Ectodermal cell (in vitro differentiated cells): ENCODE measurements at regions not wholly inside any gene's neighbourhood (a gene's known extent, or its start where the extent isn't known, plus 50 kb on each side); places are given as distances from the start of the nearest gene placed in this dataset.
"Not testable (repeated sequence)": the region's sequence is repeated elsewhere in the genome, so short reads cannot be mapped to it uniquely, and the experiment has no call there.

Experiments used
- H3K27ac ChIP-seq: 2 replicates; pipeline ENCODE4 v1.7.0; 2013; ENCODE audit warnings: mild to moderate bottlenecking, low read depth, low read length; ENCODE audit not compliant: insufficient read depth, poor library complexity, severe bottlenecking
- H3K27me3 ChIP-seq: 2 replicates; pipeline ENCODE4 v1.7.0; 2013; ENCODE audit warnings: mild to moderate bottlenecking, low read length; ENCODE audit not compliant: insufficient read depth, control insufficient read depth, poor library complexity, severe bottlenecking
- H3K36me3 ChIP-seq: one replicate; pipeline ENCODE4 v1.7.0; 2013; ENCODE audit warnings: low read length; ENCODE audit not compliant: control insufficient read depth, insufficient read depth
- H3K4me1 ChIP-seq: one replicate; pipeline ENCODE4 v1.7.0; 2013; ENCODE audit warnings: low read length; ENCODE audit not compliant: control insufficient read depth, insufficient read depth
- H3K4me3 ChIP-seq: 2 replicates; pipeline ENCODE4 v1.7.0; 2013; ENCODE audit warnings: low read depth, low read length, control low read depth; ENCODE audit not compliant: insufficient read depth
- H3K9me3 ChIP-seq: 2 replicates; pipeline ENCODE4 v1.7.0; 2013; ENCODE audit warnings: mild to moderate bottlenecking, low read length, moderate library complexity; ENCODE audit not compliant: control insufficient read depth
- WGBS, 2 experiments: methylation state at CpG; one replicate each; pipeline ENCODE4 v1.1.7; 2013; ENCODE audit warnings: missing lambda C conversion rate in 2 of 2; 5-methylcytosine and 5-hydroxymethylcytosine counted together

GRCh38 chr15:59792359-59792758 is 103.2 kb upstream of the BNIP2 start:
- WGBS, 2 experiments, result 91 to 93% methylated on average over 13 of the region's 13 CpGs
- Histone ChIP-seq H3K4me1 (peaks cover 7% of the 10 kb centered on the region), H3K9me3 (no peaks in the 10 kb centered on the region), H3K27me3 (no peaks in the 10 kb centered on the region), H3K36me3 (no peaks in the 10 kb centered on the region), H3K4me3 (no peak overlapping the region), H3K27ac (no peak overlapping the region)

- no peaks in the 10 kb centered on the region for H3K9me3 ChIP-seq
- H3K4me3 ChIP-seq, result no peak overlapping the region
- peaks cover 7% of the 10 kb centered on the region for H3K4me1 ChIP-seq
- no peaks in the 10 kb centered on the region for H3K27me3 ChIP-seq
- H3K36me3 ChIP-seq, result no peaks in the 10 kb centered on the region
- no peak overlapping the region for H3K27ac ChIP-seq
- 87 to 94% methylated on average over 3 of the region's 3 CpGs for WGBS, 2 experiments
These were observed 102.6 kb upstream of the BNIP2 start for GRCh38 chr15:59791755-59792154.

- WGBS, 2 experiments, result 85 to 90% methylated on average over 5 of the region's 5 CpGs
- H3K4me1 ChIP-seq, result peaks cover 7% of the 10 kb centered on the region
These were observed 102.0 kb upstream of the BNIP2 start for GRCh38 chr15:59791079-59791478.

GRCh38 chr15:59786466-59786865 is 97.3 kb upstream of the BNIP2 start:
- H3K4me1 ChIP-seq, H3K4me3 ChIP-seq, H3K27ac ChIP-seq, H3K36me3 ChIP-seq, H3K9me3 ChIP-seq, H3K27me3 ChIP-seq: not testable (repeated sequence)
- WGBS, 2 experiments, result 90 to 95% methylated on average over 3 of the region's 3 CpGs

More at GRCh38 chr15:59791079-59791478, 102.0 kb upstream of the BNIP2 start:
- H3K27ac ChIP-seq, result no peak overlapping the region
- no peaks in the 10 kb centered on the region for H3K36me3 ChIP-seq
- no peak overlapping the region for H3K4me3 ChIP-seq
- H3K9me3 ChIP-seq, result no peaks in the 10 kb centered on the region
- H3K27me3 ChIP-seq, result no peaks in the 10 kb centered on the region

GRCh38 chr15:59785981-59786380 is 96.9 kb upstream of the BNIP2 start:
- not testable (repeated sequence) for H3K36me3 ChIP-seq, H3K27ac ChIP-seq, H3K27me3 ChIP-seq, H3K4me1 ChIP-seq, H3K9me3 ChIP-seq, H3K4me3 ChIP-seq
- 77 to 89% methylated on average over 1 of the region's 1 CpG for WGBS, 2 experiments

GRCh38 chr15:59783774-59784520 is 94.8 kb upstream of the BNIP2 start:
- not testable (repeated sequence) for H3K27ac ChIP-seq, H3K9me3 ChIP-seq, H3K27me3 ChIP-seq, H3K36me3 ChIP-seq, H3K4me1 ChIP-seq, H3K4me3 ChIP-seq
- 83 to 87% methylated on average over 8 of the region's 8 CpGs for WGBS, 2 experiments

GRCh38 chr15:59779110-59779509 is 90.0 kb upstream of the BNIP2 start:
- Histone ChIP-seq H3K4me3 (no peak overlapping the region), H3K27me3 (no peaks in the 10 kb centered on the region), H3K27ac (no peak overlapping the region), H3K36me3 (no peaks in the 10 kb centered on the region), H3K9me3 (no peaks in the 10 kb centered on the region), H3K4me1 (no peaks in the 10 kb centered on the region)
- WGBS, 2 experiments, result 100% methylated on average over 1 of the region's 1 CpG

- H3K9me3 ChIP-seq, result no peaks in the 10 kb centered on the region
- 55 to 56% methylated on average over 1 of the region's 2 CpGs for WGBS, 2 experiments
- no peaks in the 10 kb centered on the region for H3K36me3 ChIP-seq
- H3K4me3 ChIP-seq, result no peak overlapping the region
- H3K27ac ChIP-seq, result no peak overlapping the region
- H3K4me1 ChIP-seq, result no peaks in the 10 kb centered on the region
- no peaks in the 10 kb centered on the region for H3K27me3 ChIP-seq
These were observed 75.7 kb upstream of the BNIP2 start for GRCh38 chr15:59764775-59765174.

GRCh38 chr15:59762558-59762957 is 73.4 kb upstream of the BNIP2 start:
- Histone ChIP-seq H3K27me3 (no peaks in the 10 kb centered on the region), H3K36me3 (no peaks in the 10 kb centered on the region), H3K4me1 (no peaks in the 10 kb centered on the region), H3K27ac (no peak overlapping the region), H3K9me3 (no peaks in the 10 kb centered on the region), H3K4me3 (no peak overlapping the region)
- WGBS, 2 experiments, result 80 to 81% methylated on average over 3 of the region's 3 CpGs

GRCh38 chr15:59760256-59760655 is 71.1 kb upstream of the BNIP2 start:
- H3K4me1 ChIP-seq, H3K27ac ChIP-seq, H3K9me3 ChIP-seq, H3K36me3 ChIP-seq, H3K27me3 ChIP-seq, H3K4me3 ChIP-seq: not testable (repeated sequence)
- WGBS, 2 experiments, result 95 to 100% methylated on average over 2 of the region's 2 CpGs
